Right lobe of liver (tissue), 6 donors: ENCODE measurements at regions not wholly inside any gene's neighbourhood (a gene's known extent, or its start where the extent isn't known, plus 50 kb on each side); places are given as distances from the start of the nearest gene placed in this dataset.
"Not testable (repeated sequence)": the region's sequence is repeated elsewhere in the genome, so short reads cannot be mapped to it uniquely, and the experiment has no call there.

Experiments used
- ATAC-seq, 4 donors: fragments of 200-7000 bp; cut with Tn5 transposase; one replicate each; pipeline ENCODE4 v1.9.1; 2020; ENCODE audit warnings: mild to moderate bottlenecking in 4 of 4, moderate library complexity in 4 of 4
- DNase-seq, 3 donors: peaks; one replicate each; pipeline ENCODE4 v3.0.0-alpha.2; 2020
- H3K27ac ChIP-seq, 3 donors: fragments of 200-600 bp; one replicate each; pipeline ENCODE4 v1.8.0; 2022
- H3K27me3 ChIP-seq, 2 donors: fragments of 200-600 bp; one replicate each; pipeline ENCODE4 v1.8.0; 2022
- H3K36me3 ChIP-seq, 4 donors: fragments of 200-600 bp; sonication (generic) in 1 of 4; one replicate each; pipeline versions ENCODE4 v1.5.1 to v1.8.0; 2017 to 2022; ENCODE audit warnings: control low read depth in 1 of 4
- H3K4me1 ChIP-seq, 4 donors: fragments of 200-600 bp; sonication (generic) in 1 of 4; one replicate each; pipeline versions ENCODE4 v1.5.1 to v1.8.0; 2017 to 2022; ENCODE audit warnings: control low read depth in 1 of 4
- H3K4me3 ChIP-seq, 3 donors: fragments of 200-600 bp; one replicate each; pipeline ENCODE4 v1.8.0; 2022
- H3K9me3 ChIP-seq, 4 donors: fragments of 200-600 bp; sonication (generic) in 1 of 4; one replicate each; pipeline versions ENCODE4 v1.5.1 to v1.8.0; 2017 to 2022; ENCODE audit warnings: control low read depth in 1 of 4
- POLR2A ChIP-seq: fragments of 450-650 bp; IDR thresholded peaks from one replicate; pipeline ENCODE4 v1.6.1; 2017; ENCODE audit warnings: antibody characterized with exemption, mild to moderate bottlenecking
- WGBS: methylation state at CpG from one replicate; pipeline ENCODE4 v1.1.6; 2018; ENCODE audit warnings: low coverage, low lambda C conversion rate; ENCODE audit not compliant: insufficient coverage; ENCODE audit errors: missing lambda C conversion rate; 5-methylcytosine and 5-hydroxymethylcytosine counted together
- intact Hi-C, 2 donors: fragments of 100-400 bp; cut with DNase I; formaldehyde crosslinking; loops; one replicate each; pipeline versions ENCODE4 v1.11.2 to v1.14.1; 2022
- TF ChIP-seq, protein P1 (sequence below), 4 donors: fragments of 200-600 bp in 3 of 4; fragments of 450-650 bp in 1 of 4; IDR thresholded peaks; one replicate each; pipeline versions ENCODE4 v1.5.1 to v1.8.0; 2016 to 2022; ENCODE audit warnings: antibody characterized with exemption in 4 of 4, mild to moderate bottlenecking in 2 of 4
- donor health status: DM: no; HTN: yes; CAD: no.
- donor health status: DM: no; HTN: no; CAD: no.
- donor health status: DM: no; HTN: no; CAD: no.
- donor health status: DM: no; HTN: yes; CAD: no.
- donor health status: DM: no; HTN: yes; CAD: no.

DNA sequence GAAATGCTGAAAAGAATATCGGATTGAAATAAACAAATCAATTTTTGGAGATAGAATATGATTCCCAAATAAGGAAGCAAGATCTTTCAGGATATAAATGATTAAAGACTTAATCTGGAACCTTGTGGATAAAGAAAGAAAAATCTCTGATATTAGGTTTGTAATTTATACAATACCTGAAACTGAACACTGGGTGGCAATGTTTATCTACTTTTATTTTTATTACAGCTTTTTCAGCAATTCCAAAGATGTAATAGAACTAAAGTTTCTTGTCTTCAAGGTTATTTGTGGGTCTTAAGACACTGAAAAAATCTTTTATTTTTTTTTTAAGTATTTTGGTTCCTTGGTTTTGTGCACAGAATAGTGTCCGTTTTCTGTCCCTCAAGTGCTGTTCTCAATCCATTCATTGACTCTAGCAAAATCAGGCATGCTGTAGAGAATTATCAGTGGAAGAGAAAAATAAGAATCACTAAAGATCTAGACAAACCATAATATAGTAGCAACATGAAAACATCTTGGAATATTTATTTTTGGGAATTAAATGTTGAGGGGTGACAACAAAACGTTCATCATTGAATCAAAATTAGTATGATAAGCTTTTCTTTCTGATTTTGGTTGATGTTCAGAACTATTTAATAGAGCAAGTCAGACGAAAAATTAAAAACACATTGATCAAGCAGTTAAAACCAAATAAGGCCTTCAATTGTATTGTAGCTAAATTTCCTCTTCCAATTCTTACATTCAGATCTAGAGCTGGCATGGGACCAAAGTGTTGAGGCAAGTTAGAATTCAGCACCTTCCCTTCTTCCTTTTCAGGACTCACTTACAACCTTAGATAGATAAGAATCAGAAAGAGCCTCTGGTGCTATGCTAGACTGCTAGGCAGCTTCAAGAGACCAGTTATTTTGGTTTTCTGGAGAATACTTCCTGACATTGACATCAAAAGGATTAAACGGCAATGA is 704.4 kb upstream of the PCDH20 start:
- ATAC-seq (peak in 2 of 4 donors; percentile 26 to 48), DNase-seq (no peak)
- H3K27ac ChIP-seq, result no peak overlapping the region
- H3K9me3 ChIP-seq, result no peaks in the 10 kb centered on the region
- WGBS, result 29% methylated on average over 5 of the region's 5 CpGs
- H3K4me3 ChIP-seq, result no peak overlapping the region
- H3K27me3 ChIP-seq, result peaks cover 0 to 6% of the 10 kb centered on the region in 2 donors
- H3K4me1 ChIP-seq, result no peaks in the 10 kb centered on the region
- H3K36me3 ChIP-seq, result no peaks in the 10 kb centered on the region
- TF ChIP-seq POLR2A, result no peak
- TF ChIP-seq, protein P1, sequence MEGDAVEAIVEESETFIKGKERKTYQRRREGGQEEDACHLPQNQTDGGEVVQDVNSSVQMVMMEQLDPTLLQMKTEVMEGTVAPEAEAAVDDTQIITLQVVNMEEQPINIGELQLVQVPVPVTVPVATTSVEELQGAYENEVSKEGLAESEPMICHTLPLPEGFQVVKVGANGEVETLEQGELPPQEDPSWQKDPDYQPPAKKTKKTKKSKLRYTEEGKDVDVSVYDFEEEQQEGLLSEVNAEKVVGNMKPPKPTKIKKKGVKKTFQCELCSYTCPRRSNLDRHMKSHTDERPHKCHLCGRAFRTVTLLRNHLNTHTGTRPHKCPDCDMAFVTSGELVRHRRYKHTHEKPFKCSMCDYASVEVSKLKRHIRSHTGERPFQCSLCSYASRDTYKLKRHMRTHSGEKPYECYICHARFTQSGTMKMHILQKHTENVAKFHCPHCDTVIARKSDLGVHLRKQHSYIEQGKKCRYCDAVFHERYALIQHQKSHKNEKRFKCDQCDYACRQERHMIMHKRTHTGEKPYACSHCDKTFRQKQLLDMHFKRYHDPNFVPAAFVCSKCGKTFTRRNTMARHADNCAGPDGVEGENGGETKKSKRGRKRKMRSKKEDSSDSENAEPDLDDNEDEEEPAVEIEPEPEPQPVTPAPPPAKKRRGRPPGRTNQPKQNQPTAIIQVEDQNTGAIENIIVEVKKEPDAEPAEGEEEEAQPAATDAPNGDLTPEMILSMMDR (IDR thresholded peaks at IDR 0.05), result peak; percentile 32 to 53 (median 41)
- intact Hi-C loops, result no loop called here

DNA sequence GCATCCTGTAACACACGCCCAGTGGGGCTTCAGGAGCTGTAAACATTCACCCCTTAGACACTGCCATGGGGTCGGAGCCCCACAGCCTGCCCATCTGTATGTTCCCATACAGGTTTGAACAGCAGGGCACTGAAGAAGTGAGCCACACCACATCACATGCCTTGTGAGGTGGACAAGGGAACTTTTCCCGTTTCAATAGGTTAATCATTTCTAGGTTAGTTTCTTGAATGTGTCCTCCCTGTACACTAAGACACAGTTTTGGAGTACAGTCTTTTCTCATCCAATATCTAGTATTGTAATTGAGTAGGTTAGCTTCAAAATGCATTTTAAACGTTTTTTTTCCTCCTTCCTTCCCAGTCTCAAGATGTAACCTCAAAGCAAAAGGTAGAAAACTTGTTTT is 700.2 kb upstream of the PCDH20 start:
- DNase-seq (no peak), ATAC-seq (no peak)
- intact Hi-C loops, result no loop called here
- TF ChIP-seq, protein P1 (IDR thresholded peaks at IDR 0.05), result no peak
- no peak for TF ChIP-seq POLR2A
- Histone ChIP-seq H3K4me1 (no peaks in the 10 kb centered on the region), H3K27me3 (peaks cover 0 to 6% of the 10 kb centered on the region in 2 donors), H3K27ac (no peak overlapping the region), H3K4me3 (no peak overlapping the region), H3K9me3 (no peaks in the 10 kb centered on the region), H3K36me3 (no peaks in the 10 kb centered on the region)
- WGBS, result 18% methylated on average over 2 of the region's 4 CpGs

DNA sequence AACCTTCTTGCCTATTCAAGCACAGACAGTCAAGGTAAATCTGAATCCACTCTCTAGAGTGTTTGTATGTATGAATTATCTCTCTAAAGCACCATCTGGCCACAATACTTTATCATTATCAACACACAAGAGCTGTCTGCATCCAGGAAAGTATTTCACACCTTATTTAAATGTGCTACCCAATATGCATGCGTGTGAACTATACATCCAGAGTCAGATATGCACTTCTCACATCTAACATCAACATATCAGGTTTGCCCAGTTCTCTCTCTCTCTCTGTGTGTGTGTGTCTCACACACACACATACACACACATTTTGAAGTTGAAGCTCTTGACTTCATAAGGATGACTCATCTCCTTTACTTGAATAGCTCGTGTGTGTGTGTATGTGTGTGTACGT is 697.5 kb upstream of the PCDH20 start:
- ATAC-seq, result no peak
- H3K27me3 ChIP-seq, result no peaks in the 10 kb centered on the region
- H3K4me3 ChIP-seq, result no peak overlapping the region
- WGBS, result 53% methylated on average over 3 of the region's 3 CpGs
- H3K4me1 ChIP-seq, result no peaks in the 10 kb centered on the region
- H3K9me3 ChIP-seq, result no peaks in the 10 kb centered on the region
- no peaks in the 10 kb centered on the region for H3K36me3 ChIP-seq
- intact Hi-C loops, result no loop called here
- H3K27ac ChIP-seq, result no peak overlapping the region
- no peak for DNase-seq
- no peak for TF ChIP-seq POLR2A
- TF ChIP-seq, protein P1 (IDR thresholded peaks at IDR 0.05), result no peak

DNA sequence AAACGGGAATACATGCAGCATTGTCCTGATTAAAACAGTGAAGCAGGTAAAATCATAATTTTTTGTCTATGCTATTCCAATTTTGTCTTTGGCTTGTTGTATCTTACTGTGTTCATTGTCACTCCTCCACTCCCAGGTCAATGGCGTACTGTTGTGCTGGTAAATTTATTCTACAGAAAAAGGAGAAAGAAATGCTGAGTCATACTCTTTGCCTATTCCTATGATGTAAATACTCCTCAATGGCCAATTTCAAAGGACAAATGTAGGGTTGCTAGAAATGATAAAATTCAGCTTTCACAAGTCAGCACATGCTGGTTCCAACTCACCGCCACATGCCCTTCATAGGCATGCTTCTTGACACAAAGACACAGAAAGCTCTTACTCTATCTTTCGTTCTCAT is 694.4 kb upstream of the PCDH20 start:
- no peaks in the 10 kb centered on the region for H3K36me3 ChIP-seq
- no peaks in the 10 kb centered on the region for H3K4me1 ChIP-seq
- DNase-seq (no peak), ATAC-seq (no peak)
- no peak overlapping the region for H3K27ac ChIP-seq
- TF ChIP-seq POLR2A, result no peak
- TF ChIP-seq, protein P1 (IDR thresholded peaks at IDR 0.05), result no peak
- H3K27me3 ChIP-seq, result no peaks in the 10 kb centered on the region
- no peak overlapping the region for H3K4me3 ChIP-seq
- intact Hi-C loops, result no loop called here
- no peaks in the 10 kb centered on the region for H3K9me3 ChIP-seq
- 55% methylated on average over 4 of the region's 4 CpGs for WGBS

DNA sequence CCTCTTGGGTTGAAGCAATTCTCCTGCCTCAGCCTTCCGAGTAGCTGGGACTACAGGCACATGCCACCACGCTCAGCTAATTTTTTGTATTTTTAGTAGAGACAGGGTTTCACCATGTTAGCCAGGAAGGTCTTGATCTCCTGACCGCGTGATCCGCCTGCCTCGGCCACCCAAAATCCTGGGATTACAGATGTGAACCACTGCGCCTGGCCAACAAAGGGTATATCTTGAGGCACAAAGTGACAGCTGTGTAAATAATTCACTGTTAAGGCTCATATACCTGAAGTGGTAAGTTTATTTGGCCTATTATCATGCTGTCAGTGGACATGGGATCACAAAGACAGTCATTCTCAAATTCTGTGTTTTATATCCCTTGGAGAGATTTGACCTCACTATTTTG is 688.5 kb upstream of the PCDH20 start:
- H3K27me3 ChIP-seq, H3K27ac ChIP-seq, H3K36me3 ChIP-seq, DNase-seq, H3K4me3 ChIP-seq, ATAC-seq, intact Hi-C loops, H3K4me1 ChIP-seq, H3K9me3 ChIP-seq: not testable (repeated sequence)
- WGBS, result 73% methylated on average over 6 of the region's 7 CpGs
